GM19099 (cell line): ENCODE measurements at regions not wholly inside any gene's neighbourhood (a gene's known extent, or its start where the extent isn't known, plus 50 kb on each side); places are given as distances from the start of the nearest gene placed in this dataset.

Experiments
- POLR2A ChIP-seq: IDR thresholded peaks from 3 replicates; pipeline ENCODE4 v1.6.1; 2011; ENCODE audit warnings: low read depth; ENCODE audit not compliant: insufficient read length; ENCODE audit errors: extremely low read depth

- no peak for TF ChIP-seq POLR2A
These were observed 1089.9 kb upstream of the DEFB115 start for GRCh38 chr20:30167540-30167939.

GRCh38 chr20:30168025-30168799 lies 1089.3 kb upstream of the DEFB115 start:
- no peak for TF ChIP-seq POLR2A

- TF ChIP-seq POLR2A = no peak
These were observed 1088.7 kb upstream of the DEFB115 start for GRCh38 chr20:30168800-30169138.

- no peak for TF ChIP-seq POLR2A
These were observed 1081.8 kb upstream of the DEFB115 start for GRCh38 chr20:30175681-30176080.

GRCh38 chr20:30281584-30282197 lies 975.8 kb upstream of the DEFB115 start:
- no peak for TF ChIP-seq POLR2A

- no peak for TF ChIP-seq POLR2A
These were observed 973.1 kb upstream of the DEFB115 start for GRCh38 chr20:30284281-30284905.

GRCh38 chr20:30285677-30286076 lies 971.8 kb upstream of the DEFB115 start:
- no peak for TF ChIP-seq POLR2A

- no peak for TF ChIP-seq POLR2A
These were observed 971.3 kb upstream of the DEFB115 start for GRCh38 chr20:30286157-30286556.

GRCh38 chr20:30288346-30288745 lies 969.1 kb upstream of the DEFB115 start:
- TF ChIP-seq POLR2A = no peak

- peak; percentile 70 for TF ChIP-seq POLR2A
These were observed 880.5 kb upstream of the DEFB115 start for GRCh38 chr20:30376767-30377658.

GRCh38 chr20:30412972-30413371 lies 844.5 kb upstream of the DEFB115 start:
- no peak for TF ChIP-seq POLR2A

GRCh38 chr20:30419466-30419865 lies 838.0 kb upstream of the DEFB115 start:
- no peak for TF ChIP-seq POLR2A
